Limb (tissue), 2 donors: ENCODE measurements at regions not wholly inside any gene's neighbourhood (a gene's known extent, or its start where the extent isn't known, plus 50 kb on each side); places are given as distances from the start of the nearest gene placed in this dataset.

Source experiments
- DNase-seq, 2 donors: peaks; one replicate each; pipeline ENCODE4 v3.0.0-alpha.2; 2016; ENCODE audit errors: extremely low spot score in 2 of 2

- DNase-seq, result no peak
Measured at GRCh38 chr4:71275004-71275403, 63.8 kb upstream of the SLC4A4 start.

- DNase-seq, result no peak
Measured at GRCh38 chr4:71275570-71275969, 63.2 kb upstream of the SLC4A4 start.

- no peak for DNase-seq
Measured at GRCh38 chr4:71277353-71277752, 61.5 kb upstream of the SLC4A4 start.

DNA sequence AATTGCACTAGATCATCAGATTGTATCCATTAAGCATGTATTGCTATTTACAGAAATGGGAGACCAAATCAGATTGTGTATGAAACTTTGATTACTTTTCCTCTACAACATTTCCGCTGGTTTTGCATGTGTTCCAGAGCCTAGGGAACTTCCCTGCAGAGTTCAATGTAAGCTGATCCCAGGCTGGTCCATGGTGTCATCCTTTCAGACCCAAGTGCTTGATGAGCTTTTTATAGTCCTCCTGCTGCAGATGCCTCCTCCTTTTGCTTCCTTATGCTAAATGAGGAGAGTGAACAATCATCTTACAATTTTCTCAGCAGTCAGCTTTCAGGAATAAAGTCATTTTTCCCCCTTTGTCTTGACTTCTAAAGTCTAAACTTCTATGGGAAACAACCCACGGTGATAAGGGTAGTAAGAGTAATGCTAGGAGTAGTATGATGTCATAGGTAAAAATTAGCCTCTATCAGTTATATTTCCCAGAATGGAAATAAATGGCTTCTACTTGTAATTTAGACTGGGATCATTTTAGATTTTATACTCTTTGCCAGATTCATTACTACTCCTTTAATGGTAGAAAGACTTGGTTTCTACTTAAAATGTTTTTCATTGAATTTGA, 55.1 kb upstream of the SLC4A4 start:
- DNase-seq, result no peak

DNA sequence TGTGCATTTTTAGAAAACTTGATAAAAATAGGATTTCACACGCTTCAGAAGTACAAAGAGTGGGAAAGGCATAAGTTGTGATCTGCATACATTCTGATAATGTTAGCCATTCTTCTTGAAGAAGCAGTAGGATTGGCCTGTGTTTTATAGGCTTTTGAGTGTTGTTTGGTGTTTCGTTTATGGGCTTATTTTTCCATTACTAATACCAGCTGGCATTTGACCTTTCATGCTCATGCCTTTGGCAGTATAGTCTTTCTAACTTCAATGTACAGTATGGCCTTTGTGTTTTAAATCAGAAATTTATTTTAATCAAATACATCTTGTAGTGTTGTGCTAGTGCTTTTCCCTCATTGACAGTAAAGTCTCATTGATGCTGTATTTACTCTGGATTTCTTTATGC, 51.5 kb upstream of the SLC4A4 start:
- DNase-seq, result no peak

DNA sequence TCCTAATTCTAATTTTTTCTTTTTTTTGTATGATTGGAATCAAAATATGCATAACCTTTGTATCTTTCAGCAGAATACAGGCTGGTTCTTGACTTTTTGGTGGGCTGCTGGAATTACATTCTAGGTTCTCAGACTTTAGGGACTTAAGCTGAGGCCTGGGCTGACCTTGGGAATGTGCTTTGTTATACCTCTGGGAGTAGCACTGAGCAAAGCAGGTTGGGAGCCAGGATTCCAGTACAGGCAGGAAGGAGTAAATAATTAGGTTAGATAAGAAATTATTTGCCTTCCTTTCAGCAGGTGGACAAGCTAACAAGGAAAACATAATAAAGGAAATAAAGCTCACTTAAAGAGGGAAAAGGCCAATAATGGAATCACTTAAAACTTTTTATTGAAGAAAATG, 49.9 kb upstream of the SLC4A4 start:
- no peak for DNase-seq
